NCI-H2081 treated with DMSO at 0.1 percent for 48 hours (cell line): ENCODE measurements at regions not wholly inside any gene's neighbourhood (a gene's known extent, or its start where the extent isn't known, plus 50 kb on each side); places are given as distances from the start of the nearest gene placed in this dataset.

ENCODE experiments used
- DNase-seq: peaks from one replicate; lab custom pipeline; 2025; lab: John Stamatoyannopoulos, UW

DNA sequence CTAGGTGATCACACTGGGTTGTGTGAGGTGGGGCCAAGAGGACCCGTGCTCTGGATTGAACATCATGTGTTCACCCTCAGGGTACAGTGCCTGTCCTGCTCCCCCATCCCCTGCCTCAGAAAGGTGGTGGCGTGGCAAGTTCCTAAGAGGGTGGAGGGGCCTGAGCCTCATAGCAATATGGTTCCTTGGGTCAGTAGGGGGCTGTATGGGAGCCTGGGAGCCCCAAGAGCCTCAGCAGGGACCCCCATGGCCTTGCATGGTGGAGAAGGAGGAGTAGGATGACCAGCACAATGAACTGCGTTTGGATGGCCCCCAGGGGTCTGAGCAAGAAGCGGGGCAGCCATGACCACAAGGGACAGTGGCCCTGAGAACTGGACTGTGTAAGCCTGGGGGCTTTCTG, 89.6 kb upstream of the SHB start:
- no peak for DNase-seq

DNA sequence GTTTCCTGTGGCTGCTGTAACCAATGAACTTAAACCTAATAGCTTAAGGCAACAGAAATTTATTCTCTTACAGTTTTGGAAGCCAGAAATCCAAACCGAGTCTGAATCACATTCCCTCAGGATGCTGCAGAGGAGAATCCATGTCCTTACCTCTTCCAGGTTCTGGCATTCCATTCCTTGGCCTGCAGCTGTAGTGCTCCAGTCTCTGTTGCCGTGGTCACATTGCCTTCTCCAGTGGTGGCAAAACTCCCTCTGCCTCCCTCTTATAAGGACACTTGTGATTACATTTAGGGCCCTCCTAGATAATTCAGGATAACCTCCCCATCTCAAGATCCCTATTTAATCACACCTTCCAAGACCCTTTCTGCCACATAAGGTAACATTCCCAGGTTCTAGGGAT, 88.7 kb upstream of the SHB start:
- no peak for DNase-seq

DNA sequence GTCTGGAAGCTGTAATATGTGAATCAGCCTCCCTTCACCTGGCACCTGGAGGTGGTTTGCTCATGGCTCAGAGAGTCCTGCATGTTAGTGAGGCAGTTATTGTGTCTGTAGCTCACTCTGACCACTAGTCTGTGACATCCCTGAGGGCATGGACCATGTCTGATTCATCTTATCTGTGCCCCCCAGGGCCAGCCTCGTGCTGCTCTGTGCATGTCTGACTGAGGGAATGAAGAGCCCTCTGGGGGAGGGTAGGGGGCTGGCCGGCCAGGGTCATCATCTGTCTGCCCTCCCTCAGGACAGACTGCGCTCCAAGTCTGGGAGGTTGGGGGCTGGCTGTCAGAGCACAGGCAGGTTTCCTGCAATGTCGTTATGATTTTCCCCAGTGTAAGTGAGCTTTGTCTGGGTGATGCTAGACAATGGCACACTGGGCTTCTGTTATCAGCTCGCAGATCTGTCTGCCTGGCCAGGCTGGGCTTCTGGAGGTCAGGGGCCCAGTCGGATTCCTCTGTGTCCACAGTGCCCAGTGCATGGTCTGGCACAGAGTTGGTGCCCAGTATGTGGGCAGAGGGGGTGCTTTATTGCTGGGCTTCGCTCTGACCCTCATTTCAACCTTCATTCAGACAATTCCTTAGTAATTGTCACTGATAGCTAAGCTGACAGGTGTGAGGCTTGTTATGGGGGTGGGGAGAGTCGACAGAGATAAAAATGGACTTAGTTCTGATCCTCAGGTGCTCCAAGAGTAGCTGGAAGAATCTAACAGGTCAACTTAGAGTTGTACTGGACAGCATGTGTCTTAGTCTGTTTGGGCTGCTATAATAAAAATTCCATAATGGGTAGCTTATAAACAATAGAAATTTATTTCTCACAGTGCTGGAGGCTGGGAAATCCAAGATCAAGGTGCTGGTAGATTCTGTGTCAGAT, 85.7 kb upstream of the SHB start:
- no peak for DNase-seq

DNA sequence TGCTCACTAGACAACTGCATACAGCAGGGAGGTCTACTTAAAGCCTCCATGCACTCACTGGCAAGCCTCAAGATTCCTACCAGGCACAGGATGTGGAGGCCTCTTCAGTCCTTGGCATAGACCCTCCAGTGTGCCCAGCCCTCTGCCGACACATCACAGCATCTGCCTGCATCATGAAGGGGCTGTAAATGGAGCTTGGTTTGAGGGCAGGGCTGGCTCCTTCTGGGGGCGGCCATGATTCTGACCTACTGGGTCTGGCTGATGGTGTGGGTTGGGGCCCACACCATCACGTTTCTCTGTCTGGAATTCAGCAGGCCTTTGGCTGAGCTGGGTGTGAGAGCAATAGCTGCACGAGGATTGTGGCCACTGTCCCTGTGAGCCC, 84.9 kb upstream of the SHB start:
- no peak for DNase-seq

DNA sequence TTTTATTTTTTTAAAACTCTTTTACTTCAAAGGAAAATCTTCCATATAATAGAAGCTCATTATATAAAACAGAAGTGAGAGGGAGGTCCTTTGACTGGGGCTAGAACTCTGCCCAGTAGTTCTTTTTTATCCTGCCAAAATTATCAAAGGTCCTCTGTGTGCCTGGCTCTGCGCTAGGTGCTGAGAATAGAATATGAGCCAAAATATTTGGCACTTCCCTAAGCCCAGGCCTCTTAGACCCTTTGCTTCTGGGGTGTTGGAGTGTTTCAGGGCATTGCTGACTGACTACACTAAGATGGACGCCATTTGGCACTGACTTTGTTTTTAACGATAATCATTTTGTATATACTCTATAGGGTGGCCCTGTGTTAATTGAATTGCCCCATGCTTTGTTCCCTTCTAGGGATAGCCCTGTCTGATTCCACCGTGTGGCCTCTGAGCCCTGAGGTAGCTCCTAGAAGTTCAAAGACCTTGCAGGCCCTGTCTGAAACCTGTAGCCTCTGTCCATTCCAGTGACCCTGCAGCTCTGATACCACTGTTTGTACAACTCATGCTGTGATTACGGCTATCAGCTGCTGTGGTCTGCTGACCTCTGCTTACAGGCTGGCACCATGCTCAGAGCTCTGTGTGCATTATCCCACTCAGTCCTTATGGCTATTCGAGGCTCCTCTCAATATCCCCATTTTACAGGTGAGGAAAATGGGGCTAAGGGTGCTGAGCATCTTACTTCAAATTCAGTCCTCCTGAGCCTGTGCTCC, 84.3 kb upstream of the SHB start:
- no peak for DNase-seq

DNA sequence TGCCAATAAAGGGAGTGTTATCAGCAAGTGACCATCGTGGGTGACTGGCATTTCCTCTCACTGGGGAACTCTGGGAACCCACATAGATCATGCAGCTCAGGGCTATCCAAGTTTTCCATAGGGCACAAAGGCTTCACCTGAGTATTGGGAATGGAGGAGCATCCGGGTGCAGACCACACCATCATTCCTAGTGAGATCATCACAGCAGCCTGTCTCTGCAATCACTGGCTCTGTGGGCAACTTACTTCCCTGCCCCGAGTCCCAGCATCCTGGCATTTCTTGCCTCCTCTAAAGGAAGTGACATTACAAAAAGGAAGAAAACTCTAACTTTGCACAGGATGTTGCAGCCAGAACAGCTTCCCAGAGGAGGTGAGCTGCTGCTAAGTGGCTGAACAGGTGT, 80.6 kb upstream of the SHB start:
- DNase-seq, result no peak

DNA sequence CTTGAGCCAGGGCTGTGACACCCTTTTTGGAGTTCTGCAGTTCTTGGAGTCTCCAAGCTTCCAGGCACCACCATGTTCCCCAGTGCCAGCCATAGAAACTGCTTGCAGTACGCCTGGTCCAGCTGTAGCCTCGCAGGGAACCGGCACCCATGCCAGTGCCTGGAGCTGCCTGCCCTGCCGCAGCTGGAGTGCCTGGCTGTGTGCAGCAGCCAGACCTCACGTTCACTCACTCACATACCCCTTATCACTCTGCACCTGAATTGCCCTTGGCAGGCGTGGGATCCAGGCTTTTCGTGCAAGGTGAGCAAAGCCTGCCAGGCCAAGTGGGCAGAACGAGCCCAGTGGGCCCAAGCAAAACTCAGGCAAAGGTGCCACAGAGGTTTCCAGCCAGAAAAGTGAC, 77.8 kb upstream of the SHB start:
- no peak for DNase-seq

DNA sequence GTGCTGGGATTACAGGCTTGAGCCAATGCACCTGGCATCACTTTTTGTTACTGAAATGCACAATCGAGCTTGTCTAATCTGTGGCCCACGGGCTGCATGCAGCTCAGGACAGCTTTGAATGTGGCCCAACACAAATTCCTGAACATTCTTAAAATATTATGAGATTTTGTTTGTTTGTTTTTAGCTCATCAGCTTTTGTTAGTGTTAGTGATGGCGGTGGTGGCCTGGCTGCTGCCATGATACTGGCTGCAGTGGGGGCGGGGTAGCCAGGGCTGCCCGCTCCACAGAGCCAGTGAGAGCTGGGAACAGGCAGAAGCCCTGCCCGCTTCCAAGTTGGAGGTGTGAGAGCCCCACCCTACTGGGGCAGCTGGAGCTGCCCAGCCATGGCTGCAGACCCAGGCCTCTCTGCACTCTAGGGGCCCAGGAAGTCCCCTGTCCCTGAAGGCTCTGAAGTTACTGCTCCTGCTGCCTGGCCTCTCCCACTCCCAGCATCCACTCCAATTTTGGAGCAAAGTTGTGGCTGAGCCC, 76.6 kb upstream of the SHB start:
- DNase-seq, result no peak

DNA sequence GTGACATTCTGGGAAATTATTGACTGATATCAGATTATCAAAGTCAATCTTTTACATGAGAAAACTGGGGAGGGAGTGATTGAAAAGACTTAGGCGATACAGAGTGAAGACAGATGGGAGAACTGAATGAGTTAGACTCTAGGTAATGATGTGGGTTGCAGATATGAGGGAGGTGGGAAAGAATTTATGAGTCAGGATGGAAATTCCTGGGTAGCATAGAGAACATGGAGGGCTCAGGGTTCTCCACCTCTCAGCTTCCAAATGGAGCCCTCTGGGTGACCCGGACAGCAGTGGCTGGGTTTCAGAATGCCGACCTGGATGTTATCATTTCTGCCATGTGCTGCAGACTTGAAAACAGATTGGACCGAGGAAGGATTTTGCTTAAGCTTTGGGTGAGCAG, 75.4 kb upstream of the SHB start:
- DNase-seq, result no peak

DNA sequence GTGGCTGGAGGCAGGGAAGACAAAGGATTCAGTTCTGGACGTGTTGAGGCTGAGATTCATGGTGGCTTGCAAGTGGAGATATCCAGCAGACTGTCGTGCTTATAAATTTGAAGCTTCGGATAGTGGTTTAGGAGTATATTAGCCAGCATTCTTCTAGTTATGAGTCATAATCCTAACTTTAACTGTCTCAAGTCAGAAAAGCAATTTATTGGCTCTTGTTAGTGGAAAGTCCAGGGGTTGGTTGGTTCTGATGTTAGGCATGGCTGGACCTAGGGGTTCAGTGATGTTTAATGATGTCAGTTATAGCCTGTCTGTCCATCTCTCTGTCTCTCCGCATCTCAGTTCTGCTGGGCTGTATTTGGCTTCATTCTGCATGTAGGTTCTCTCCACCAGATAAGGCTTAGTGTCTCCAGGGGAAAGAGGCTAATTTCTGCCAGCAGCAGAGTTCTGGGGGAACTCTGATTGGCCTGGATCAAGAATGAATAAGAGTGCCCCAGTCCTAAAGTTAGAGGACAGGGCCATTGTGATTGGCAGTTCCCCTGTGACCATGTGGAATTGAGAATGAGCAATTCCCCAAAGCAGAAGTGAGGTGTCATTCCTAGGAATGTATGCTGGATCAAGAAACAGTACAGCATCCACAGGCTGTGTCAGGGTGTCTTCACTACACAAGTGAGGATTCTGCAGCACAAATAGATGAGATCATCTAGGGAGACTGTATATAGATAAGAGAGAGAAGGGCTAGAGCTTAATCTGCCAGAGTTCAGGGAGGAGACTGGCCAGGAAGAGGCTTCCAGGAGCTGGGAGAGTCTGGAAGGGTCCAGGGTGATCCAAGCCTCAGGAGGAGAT, 72.9 kb upstream of the SHB start:
- DNase-seq, result no peak

DNA sequence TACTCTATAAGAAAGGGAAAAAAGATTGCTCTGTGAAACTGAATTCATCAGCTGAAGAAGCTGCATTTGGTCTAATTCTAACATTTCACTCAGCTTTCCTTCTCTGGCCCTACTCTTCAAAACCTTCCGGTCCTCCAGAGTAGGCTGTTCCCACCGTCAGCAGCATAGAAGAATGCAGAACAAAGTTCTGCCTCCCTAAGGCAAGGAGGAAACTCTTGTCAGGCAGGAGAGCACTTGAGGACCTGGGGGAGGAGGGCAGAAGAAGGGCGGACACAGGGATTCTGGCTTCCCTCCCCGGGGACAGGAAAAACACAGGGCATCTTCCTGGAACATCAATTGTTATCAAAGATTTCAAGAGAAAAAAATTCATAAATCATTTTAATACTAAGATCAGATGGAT, 69.2 kb upstream of the SHB start:
- DNase-seq, result no peak

DNA sequence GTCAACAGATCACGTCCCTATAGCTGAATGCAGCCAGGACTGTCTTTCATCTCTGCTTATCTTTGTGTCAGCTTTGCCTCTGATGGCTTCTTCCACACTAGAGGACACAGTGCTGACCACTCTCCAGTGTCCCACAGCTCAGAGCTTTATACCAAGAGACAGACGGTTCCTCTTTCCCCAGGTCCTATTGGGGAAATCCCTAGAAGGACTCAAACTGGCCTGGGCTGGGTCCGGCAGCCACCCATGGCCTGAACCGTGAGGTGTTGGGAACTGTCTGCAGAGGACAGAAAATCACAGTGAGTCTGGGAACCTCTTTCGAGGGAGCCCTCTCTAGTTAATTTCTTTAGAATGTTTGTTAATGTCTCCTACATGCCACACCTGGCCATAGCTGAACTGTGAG, 68.3 kb upstream of the SHB start:
- no peak for DNase-seq

DNA sequence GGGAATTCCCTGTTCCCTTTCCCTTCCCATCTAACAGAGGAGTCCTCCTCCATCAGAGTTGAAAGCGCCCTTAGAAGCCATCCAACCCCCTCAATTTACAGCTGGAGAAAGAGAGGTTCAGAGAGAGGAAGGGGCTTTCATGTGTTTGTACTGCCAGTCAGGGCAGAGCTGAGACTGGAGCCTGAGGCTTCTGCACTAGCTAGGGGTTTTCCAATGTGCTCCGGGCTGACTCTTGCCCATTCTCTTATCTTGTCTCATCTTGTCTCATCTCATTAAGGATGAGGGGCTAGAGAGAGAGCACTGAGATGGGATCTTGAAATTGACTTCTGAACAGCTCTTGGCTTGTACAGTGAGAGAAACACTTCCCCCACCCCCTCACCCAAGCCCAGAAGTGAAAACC, 67.4 kb upstream of the SHB start:
- no peak for DNase-seq

DNA sequence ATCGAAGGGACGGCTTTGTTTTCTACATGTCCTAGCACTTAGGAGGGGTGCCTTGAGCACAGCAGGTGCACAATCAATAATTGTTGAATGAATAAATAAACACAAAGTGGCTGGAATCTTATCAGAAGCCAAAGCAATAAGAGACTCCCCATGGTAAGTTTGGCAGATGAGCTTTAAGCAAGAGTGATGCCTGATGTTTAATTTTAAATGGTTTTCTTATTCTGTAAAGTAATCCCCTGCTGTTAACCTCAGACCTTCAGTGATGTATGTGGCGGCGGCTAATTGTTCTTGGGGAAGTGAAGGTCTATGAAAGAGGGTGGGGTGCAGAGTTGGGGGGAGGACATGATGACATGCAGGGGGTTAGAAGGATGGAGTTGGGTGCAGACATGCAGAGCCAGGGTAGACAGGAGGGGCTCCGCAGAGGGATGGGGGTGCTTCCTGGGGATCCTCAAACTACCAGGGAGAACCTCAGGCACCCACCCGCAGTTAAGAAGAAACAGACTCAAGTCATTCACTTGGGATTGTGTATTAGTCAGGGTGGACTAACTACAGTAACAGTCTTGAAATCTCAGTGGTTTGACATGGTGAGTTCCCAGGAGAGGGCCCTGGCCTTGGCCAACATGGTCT, 65.7 kb upstream of the SHB start:
- DNase-seq, result no peak

DNA sequence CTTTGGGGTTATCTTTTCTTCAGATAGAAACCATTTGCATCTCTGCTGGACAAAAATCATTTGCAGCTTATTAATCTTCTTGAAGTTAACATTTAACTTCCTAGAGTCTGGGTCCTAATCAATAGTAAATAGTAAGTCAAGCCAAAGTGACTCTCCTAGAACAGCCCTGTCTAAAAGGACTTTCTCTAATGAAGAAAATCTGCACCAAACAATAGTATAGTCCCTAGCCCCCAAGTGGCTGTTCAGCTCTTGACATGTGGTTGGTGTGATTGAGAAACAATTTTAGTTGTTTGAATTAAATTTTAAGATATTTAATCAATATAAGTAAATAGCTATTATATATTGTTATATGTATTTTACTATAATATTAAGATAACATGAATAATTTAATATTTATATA, 64.6 kb upstream of the SHB start:
- DNase-seq, result no peak

DNA sequence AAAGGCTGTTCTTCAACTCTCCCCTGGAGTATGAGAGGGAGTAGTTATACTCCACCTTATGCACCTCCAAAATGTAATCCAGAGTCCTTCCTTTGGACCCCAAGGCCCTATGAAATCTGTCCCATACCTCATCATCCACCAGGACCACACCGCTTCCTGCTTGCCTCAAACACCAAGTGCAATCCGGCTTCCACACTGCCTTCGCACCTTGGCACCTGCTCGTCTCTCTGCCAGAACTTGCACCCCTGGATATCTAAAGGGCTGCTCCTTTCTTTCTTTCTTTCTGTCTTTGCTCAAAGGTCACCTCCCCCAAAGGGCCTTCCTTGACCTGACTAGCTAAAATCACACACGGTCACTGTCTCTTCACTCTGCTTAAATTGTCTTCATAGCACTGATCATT, 63.9 kb upstream of the SHB start:
- no peak for DNase-seq

DNA sequence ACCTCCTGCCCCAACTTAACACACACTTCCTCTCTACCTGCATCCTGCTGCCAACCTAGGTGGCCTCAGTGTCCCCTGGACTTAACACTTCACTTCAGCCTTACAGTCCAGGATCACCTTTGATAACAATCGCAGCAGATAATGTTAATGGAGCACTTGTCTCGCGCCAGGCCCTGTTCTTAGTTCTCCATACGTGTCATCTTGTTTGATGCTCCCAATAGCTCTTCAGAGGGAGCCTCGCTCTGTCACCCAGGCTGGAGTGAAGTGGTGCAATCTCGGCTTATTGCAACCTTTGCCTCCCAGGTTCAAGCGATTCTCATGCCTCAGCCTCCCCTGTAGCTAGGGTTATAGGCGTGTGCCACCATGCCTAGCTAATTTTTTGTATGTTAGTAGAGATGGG, 62.7 kb upstream of the SHB start:
- DNase-seq, result no peak

DNA sequence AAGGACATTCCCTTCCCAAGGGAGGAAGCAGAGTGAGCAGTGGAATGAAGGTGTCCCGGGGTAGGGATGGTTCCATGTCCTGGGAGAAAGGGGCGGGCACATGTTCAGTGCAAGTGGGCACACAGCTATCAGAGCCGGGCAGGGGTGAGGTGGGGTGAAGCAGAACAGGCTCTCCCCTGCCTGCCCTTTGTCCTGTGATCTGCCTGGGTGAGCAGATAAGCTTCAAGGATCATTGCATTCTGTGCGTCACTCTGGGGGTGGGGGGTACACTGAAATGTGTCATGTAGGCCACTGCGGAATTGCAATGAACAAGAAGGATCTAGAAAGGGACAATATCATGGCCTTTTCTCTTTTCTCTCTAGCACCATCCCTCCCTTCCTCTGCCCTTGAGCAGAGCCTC, 61.7 kb upstream of the SHB start:
- no peak for DNase-seq

DNA sequence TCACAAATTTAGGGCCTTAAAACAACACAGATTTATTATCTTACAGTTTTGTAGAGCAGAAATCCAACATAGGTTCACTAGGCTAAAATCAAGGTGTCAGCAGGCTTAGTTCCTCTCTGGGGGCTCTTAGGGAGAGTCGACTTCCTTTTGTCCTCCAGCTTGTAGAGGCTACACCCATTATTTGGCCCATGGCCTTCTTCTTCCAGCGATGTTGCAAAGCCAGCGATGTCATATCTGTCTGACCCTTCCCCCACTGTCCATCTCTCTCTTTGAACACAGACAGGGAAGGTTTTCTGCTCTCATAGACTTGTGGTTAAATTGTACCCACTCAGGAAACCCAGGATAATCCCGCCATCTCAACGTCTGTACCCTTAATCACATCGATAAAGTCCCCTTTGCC, 60.3 kb upstream of the SHB start:
- DNase-seq, result no peak

DNA sequence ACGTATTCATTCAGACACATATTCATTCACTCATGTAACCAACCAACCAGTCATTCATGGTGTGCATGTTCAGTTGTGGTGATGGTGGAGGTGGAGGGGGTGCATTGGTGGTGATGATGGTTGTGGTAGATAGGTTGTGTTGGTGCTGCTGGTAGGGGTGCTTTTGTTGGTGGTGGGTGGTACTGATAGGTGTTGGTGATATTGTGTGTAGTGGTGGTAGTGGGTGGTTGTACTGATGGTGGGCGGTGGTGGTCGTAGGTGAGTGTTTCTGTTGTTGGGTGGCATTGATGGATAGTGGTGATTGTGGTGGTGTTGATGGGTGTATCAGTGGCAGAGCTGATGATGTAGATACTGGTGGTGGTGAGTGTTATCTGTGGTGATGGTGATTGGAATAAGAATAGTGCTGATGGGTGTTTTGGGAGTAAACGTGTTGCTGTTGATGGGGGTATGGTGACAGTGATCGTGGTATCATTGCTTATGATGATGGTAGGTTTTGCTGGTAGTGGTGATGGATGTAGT, 59.8 kb upstream of the SHB start:
- DNase-seq, result no peak

DNA sequence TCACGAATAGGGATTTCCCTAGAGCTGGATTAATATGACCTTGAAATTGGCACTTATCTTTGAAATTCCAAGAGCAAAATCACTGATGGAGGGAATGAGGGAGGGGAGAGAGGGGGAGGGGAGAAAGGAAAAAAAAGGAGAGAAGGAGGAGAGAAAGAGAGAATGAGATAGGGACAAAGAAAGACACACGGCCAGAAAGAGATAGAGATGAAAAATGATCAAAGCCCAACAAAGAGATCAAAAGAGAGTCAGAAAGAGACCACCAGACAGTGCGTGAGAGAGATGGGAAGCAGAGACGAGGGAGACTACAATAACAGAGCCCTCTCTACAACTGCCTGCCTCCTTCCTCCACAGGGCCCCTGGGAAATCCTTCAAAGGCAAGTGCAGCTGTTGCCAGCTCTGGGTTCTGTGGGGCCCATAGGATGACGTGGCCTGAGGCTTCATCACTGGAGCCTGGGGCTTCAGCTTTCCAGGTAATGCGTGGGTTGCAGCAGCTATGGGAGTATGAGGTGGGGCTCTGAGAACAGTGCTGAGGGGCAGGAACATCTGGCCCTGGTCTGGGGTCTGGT, 58.3 kb upstream of the SHB start:
- no peak for DNase-seq
